Limb (tissue), 2 donors: ENCODE measurements at regions not wholly inside any gene's neighbourhood (a gene's known extent, or its start where the extent isn't known, plus 50 kb on each side); places are given as distances from the start of the nearest gene placed in this dataset.

Experiments used
- DNase-seq, 2 donors: peaks; one replicate each; pipeline ENCODE4 v3.0.0-alpha.2; 2016; ENCODE audit errors: extremely low spot score in 2 of 2

GRCh38 chr16:7017006-7017662 is 315.5 kb upstream of the RBFOX1 start:
- no peak for DNase-seq

GRCh38 chr16:7014756-7015155 is 317.9 kb upstream of the RBFOX1 start:
- no peak for DNase-seq

- peak in 1 of 2 donors; percentile 38 for DNase-seq
These were observed 318.7 kb upstream of the RBFOX1 start for GRCh38 chr16:7013990-7014389.

- DNase-seq = no peak
These were observed 328.4 kb upstream of the RBFOX1 start for GRCh38 chr16:7004266-7004665.

GRCh38 chr16:6993544-6993943 is 339.1 kb upstream of the RBFOX1 start:
- peak in 1 of 2 donors; percentile 53 for DNase-seq

GRCh38 chr16:6988846-6989245 is 343.8 kb upstream of the RBFOX1 start:
- DNase-seq = no peak

GRCh38 chr16:6977916-6978315 is 354.7 kb upstream of the RBFOX1 start:
- DNase-seq = no peak

GRCh38 chr16:6977291-6977690 is 355.4 kb upstream of the RBFOX1 start:
- DNase-seq = no peak

GRCh38 chr16:6976716-6977115 is 355.9 kb upstream of the RBFOX1 start:
- no peak for DNase-seq

GRCh38 chr16:6970171-6970857 is 362.3 kb upstream of the RBFOX1 start:
- no peak for DNase-seq

GRCh38 chr16:6969594-6969993 is 363.1 kb upstream of the RBFOX1 start:
- no peak for DNase-seq

GRCh38 chr16:6967796-6968320 is 364.8 kb upstream of the RBFOX1 start:
- DNase-seq = no peak

GRCh38 chr16:6966925-6967324 is 365.7 kb upstream of the RBFOX1 start:
- DNase-seq = no peak

GRCh38 chr16:6964679-6965078 is 368.0 kb upstream of the RBFOX1 start:
- DNase-seq = no peak

- DNase-seq = no peak
These were observed 370.9 kb upstream of the RBFOX1 start for GRCh38 chr16:6961704-6962103.

GRCh38 chr16:6958184-6958583 is 374.5 kb upstream of the RBFOX1 start:
- no peak for DNase-seq

GRCh38 chr16:6957681-6958080 is 375.0 kb upstream of the RBFOX1 start:
- DNase-seq = no peak

GRCh38 chr16:6956511-6956910 is 376.1 kb upstream of the RBFOX1 start:
- no peak for DNase-seq

GRCh38 chr16:6955303-6955702 is 377.3 kb upstream of the RBFOX1 start:
- DNase-seq = no peak

GRCh38 chr16:6949240-6949639 is 383.4 kb upstream of the RBFOX1 start:
- DNase-seq = no peak

GRCh38 chr16:6947291-6947690 is 385.4 kb upstream of the RBFOX1 start:
- no peak for DNase-seq

- DNase-seq = no peak
These were observed 385.8 kb upstream of the RBFOX1 start for GRCh38 chr16:6946802-6947201.

GRCh38 chr16:6946106-6946505 is 386.5 kb upstream of the RBFOX1 start:
- DNase-seq = no peak
